Adipocyte (in vitro differentiated cells): ENCODE measurements at regions not wholly inside any gene's neighbourhood (a gene's known extent, or its start where the extent isn't known, plus 50 kb on each side); places are given as distances from the start of the nearest gene placed in this dataset.

Source experiments
- DNase-seq: peaks from one replicate; pipeline ENCODE4 v3.0.0-alpha.2; 2015; ENCODE audit warnings: low read depth
- H3K27me3 ChIP-seq: replicated peaks from 2 replicates; pipeline ENCODE4 v1.7.0; 2013; ENCODE audit warnings: mild to moderate bottlenecking, low read length, moderate library complexity; ENCODE audit not compliant: control insufficient read depth, insufficient read depth
- H3K36me3 ChIP-seq: 2 replicates; pipeline ENCODE4 v1.7.0; 2013; ENCODE audit warnings: low read length, mild to moderate bottlenecking, moderate library complexity; ENCODE audit not compliant: control insufficient read depth, insufficient read depth, severe bottlenecking
- H3K4me1 ChIP-seq: 2 replicates; pipeline ENCODE4 v1.7.0; 2013; ENCODE audit warnings: mild to moderate bottlenecking, low read length, moderate library complexity; ENCODE audit not compliant: control insufficient read depth, insufficient read depth
- H3K4me3 ChIP-seq: 2 replicates; pipeline ENCODE4 v1.7.0; 2013; ENCODE audit warnings: mild to moderate bottlenecking, low read length, moderate library complexity
- H3K9ac ChIP-seq: 2 replicates; pipeline ENCODE4 v1.7.0; 2013; ENCODE audit warnings: mild to moderate bottlenecking, low read length, moderate library complexity
- H3K9me3 ChIP-seq: 2 replicates; pipeline ENCODE4 v1.7.0; 2013; ENCODE audit warnings: mild to moderate bottlenecking, low read length, moderate library complexity; ENCODE audit not compliant: control insufficient read depth

- Histone ChIP-seq H3K9ac (no peak overlapping the region), H3K4me3 (no peak overlapping the region), H3K27me3 (no peaks in the 10 kb centered on the region), H3K4me1 (no peaks in the 10 kb centered on the region), H3K36me3 (no peaks in the 10 kb centered on the region), H3K9me3 (no peaks in the 10 kb centered on the region)
- DNase-seq = no peak
Measured at GRCh38 chr13:97561182-97561581, 127.2 kb downstream of the RAP2A start.

- peaks cover 9% of the 10 kb centered on the region for H3K4me1 ChIP-seq
- no peak for DNase-seq
- no peak overlapping the region for H3K9ac ChIP-seq
- H3K36me3 ChIP-seq = no peaks in the 10 kb centered on the region
- no peak overlapping the region for H3K4me3 ChIP-seq
- H3K27me3 ChIP-seq = no peaks in the 10 kb centered on the region
- H3K9me3 ChIP-seq = no peaks in the 10 kb centered on the region
Measured at GRCh38 chr13:97562962-97563361, 129.0 kb downstream of the RAP2A start.

GRCh38 chr13:97564956-97565355 is 131.0 kb downstream of the RAP2A start:
- DNase-seq = no peak
- Histone ChIP-seq H3K9ac (no peak overlapping the region), H3K27me3 (no peaks in the 10 kb centered on the region)

GRCh38 chr13:97565906-97566305 is 131.9 kb downstream of the RAP2A start:
- Histone ChIP-seq H3K27me3 (no peaks in the 10 kb centered on the region), H3K4me1 (peaks cover 25% of the 10 kb centered on the region), H3K4me3 (no peak overlapping the region), H3K9me3 (no peaks in the 10 kb centered on the region), H3K9ac (no peak overlapping the region), H3K36me3 (no peaks in the 10 kb centered on the region)
- no peak for DNase-seq

More at GRCh38 chr13:97564956-97565355, 131.0 kb downstream of the RAP2A start:
- Histone ChIP-seq H3K4me1 (peaks cover 16% of the 10 kb centered on the region), H3K9me3 (no peaks in the 10 kb centered on the region), H3K4me3 (no peak overlapping the region), H3K36me3 (no peaks in the 10 kb centered on the region)

GRCh38 chr13:97566907-97567306 is 132.9 kb downstream of the RAP2A start:
- Histone ChIP-seq H3K27me3 (no peaks in the 10 kb centered on the region), H3K9ac (no peak overlapping the region), H3K4me1 (peaks cover 25% of the 10 kb centered on the region), H3K36me3 (no peaks in the 10 kb centered on the region), H3K4me3 (no peak overlapping the region), H3K9me3 (no peaks in the 10 kb centered on the region)
- no peak for DNase-seq

GRCh38 chr13:97567510-97568243 is 133.7 kb downstream of the RAP2A start:
- Histone ChIP-seq H3K4me1 (peaks cover 26% of the 10 kb centered on the region), H3K27me3 (no peaks in the 10 kb centered on the region), H3K36me3 (no peaks in the 10 kb centered on the region), H3K9ac (no peak overlapping the region), H3K9me3 (no peaks in the 10 kb centered on the region), H3K4me3 (no peak overlapping the region)
- DNase-seq = no peak

GRCh38 chr13:97568850-97569249 is 134.9 kb downstream of the RAP2A start:
- H3K27me3 ChIP-seq = no peaks in the 10 kb centered on the region
- no peak overlapping the region for H3K4me3 ChIP-seq
- H3K4me1 ChIP-seq = peaks cover 32% of the 10 kb centered on the region
- H3K36me3 ChIP-seq = no peaks in the 10 kb centered on the region
- no peak overlapping the region for H3K9ac ChIP-seq
- DNase-seq = no peak
- H3K9me3 ChIP-seq = no peaks in the 10 kb centered on the region

- Histone ChIP-seq H3K4me3 (no peak overlapping the region), H3K9me3 (no peaks in the 10 kb centered on the region), H3K27me3 (no peaks in the 10 kb centered on the region), H3K9ac (no peak overlapping the region), H3K36me3 (no peaks in the 10 kb centered on the region), H3K4me1 (peaks cover 32% of the 10 kb centered on the region)
- DNase-seq = no peak
Measured at GRCh38 chr13:97569841-97570240, 135.9 kb downstream of the RAP2A start.

- DNase-seq = no peak
- H3K27me3 ChIP-seq = no peaks in the 10 kb centered on the region
Measured at GRCh38 chr13:97570442-97570841, 136.5 kb downstream of the RAP2A start.

GRCh38 chr13:97573011-97573410 is 139.0 kb downstream of the RAP2A start:
- Histone ChIP-seq H3K27me3 (no peaks in the 10 kb centered on the region), H3K4me3 (no peak overlapping the region), H3K36me3 (no peaks in the 10 kb centered on the region), H3K9ac (no peak overlapping the region), H3K4me1 (peaks cover 23% of the 10 kb centered on the region), H3K9me3 (no peaks in the 10 kb centered on the region)
- DNase-seq = no peak

More at GRCh38 chr13:97570442-97570841, 136.5 kb downstream of the RAP2A start:
- Histone ChIP-seq H3K9me3 (no peaks in the 10 kb centered on the region), H3K4me3 (no peak overlapping the region), H3K9ac (no peak overlapping the region), H3K4me1 (peaks cover 32% of the 10 kb centered on the region), H3K36me3 (no peaks in the 10 kb centered on the region)

GRCh38 chr13:97574926-97575325 is 141.0 kb downstream of the RAP2A start:
- peaks cover 15% of the 10 kb centered on the region for H3K4me1 ChIP-seq
- peak; percentile 21 for DNase-seq
- H3K9me3 ChIP-seq = no peaks in the 10 kb centered on the region
- no peaks in the 10 kb centered on the region for H3K36me3 ChIP-seq
- no peak overlapping the region for H3K9ac ChIP-seq
- no peaks in the 10 kb centered on the region for H3K27me3 ChIP-seq
- no peak overlapping the region for H3K4me3 ChIP-seq

GRCh38 chr13:97577026-97577425 is 143.1 kb downstream of the RAP2A start:
- Histone ChIP-seq H3K4me1 (peaks cover 7% of the 10 kb centered on the region), H3K9ac (no peak overlapping the region), H3K36me3 (no peaks in the 10 kb centered on the region), H3K9me3 (no peaks in the 10 kb centered on the region), H3K27me3 (no peaks in the 10 kb centered on the region), H3K4me3 (no peak overlapping the region)
- no peak for DNase-seq
